KMS-11 (cell line): ENCODE measurements at regions not wholly inside any gene's neighbourhood (a gene's known extent, or its start where the extent isn't known, plus 50 kb on each side); places are given as distances from the start of the nearest gene placed in this dataset.

Source experiments
- H2AFZ ChIP-seq: fragments of 200-600 bp; sonication (generic); 2 replicates; pipeline ENCODE4 v1.6.1; 2016; ENCODE audit warnings: antibody characterized with exemption, mixed run types, low read depth
- H3K27ac ChIP-seq: fragments of 200-600 bp; sonication (generic); 2 replicates; pipeline ENCODE4 v1.6.1; 2016; ENCODE audit warnings: mild to moderate bottlenecking, mixed run types
- H3K27me3 ChIP-seq: fragments of 200-600 bp; sonication (generic); 2 replicates; pipeline ENCODE4 v1.6.1; 2017; ENCODE audit warnings: mild to moderate bottlenecking, low read depth, mixed run types, moderate library complexity; ENCODE audit not compliant: insufficient read depth
- H3K36me3 ChIP-seq: fragments of 200-600 bp; sonication (generic); 2 replicates; pipeline ENCODE4 v1.6.1; 2017; ENCODE audit warnings: mild to moderate bottlenecking, mixed run types; ENCODE audit not compliant: insufficient read depth
- H3K4me1 ChIP-seq: fragments of 200-600 bp; sonication (generic); 2 replicates; pipeline ENCODE4 v1.6.1; 2016; ENCODE audit warnings: mild to moderate bottlenecking, low read depth, mixed run types; ENCODE audit not compliant: poor library complexity, severe bottlenecking
- H3K4me2 ChIP-seq: fragments of 200-600 bp; sonication (generic); 2 replicates; pipeline ENCODE4 v1.7.0; 2016; ENCODE audit warnings: mild to moderate bottlenecking, mixed run types
- H3K4me3 ChIP-seq: fragments of 200-600 bp; sonication (generic); IDR thresholded peaks from 2 replicates; pipeline ENCODE4 v1.6.1; 2017; ENCODE audit warnings: low read depth, low read length, mixed read lengths; ENCODE audit not compliant: insufficient read depth
- H3K79me2 ChIP-seq: fragments of 200-600 bp; sonication (generic); 2 replicates; pipeline ENCODE4 v1.6.1; 2016; ENCODE audit warnings: low read depth, mixed run types; ENCODE audit not compliant: insufficient read depth
- H3K9ac ChIP-seq: fragments of 200-600 bp; sonication (generic); 2 replicates; pipeline ENCODE4 v1.6.1; 2016; ENCODE audit warnings: mild to moderate bottlenecking, mixed run types
- H4K20me1 ChIP-seq: fragments of 200-600 bp; sonication (generic); 2 replicates; pipeline ENCODE4 v1.6.1; 2016; ENCODE audit warnings: mild to moderate bottlenecking, mixed run types; ENCODE audit not compliant: insufficient read depth
- CTCF ChIP-seq: fragments of 200-600 bp; sonication (generic); conservative IDR thresholded peaks from 2 replicates; pipeline ENCODE4 v1.6.1; 2017; ENCODE audit warnings: low read depth, mild to moderate bottlenecking, antibody characterized with exemption, low read length, moderate library complexity, mixed read lengths

- Histone ChIP-seq H3K4me2 (no peak overlapping the region), H3K27ac (no peak overlapping the region), H3K27me3 (no peaks in the 10 kb centered on the region), H4K20me1 (no peaks in the 10 kb centered on the region), H3K9ac (no peak overlapping the region), H3K79me2 (no peaks in the 10 kb centered on the region), H2AFZ (no peak overlapping the region), H3K36me3 (no peaks in the 10 kb centered on the region), H3K4me3 (no peak overlapping the region), H3K4me1 (no peaks in the 10 kb centered on the region)
- TF ChIP-seq CTCF, result no peak
Measured at GRCh38 chr2:138275292-138275690, 226.3 kb upstream of the SPOPL start.

GRCh38 chr2:138275881-138276280, 225.7 kb upstream of the SPOPL start:
- H3K79me2 ChIP-seq, result no peaks in the 10 kb centered on the region
- H3K4me2 ChIP-seq, result no peak overlapping the region
- no peaks in the 10 kb centered on the region for H4K20me1 ChIP-seq
- H3K27ac ChIP-seq, result no peak overlapping the region
- no peak overlapping the region for H3K4me3 ChIP-seq
- no peaks in the 10 kb centered on the region for H3K27me3 ChIP-seq
- no peaks in the 10 kb centered on the region for H3K4me1 ChIP-seq
- TF ChIP-seq CTCF, result no peak
- no peak overlapping the region for H3K9ac ChIP-seq
- H3K36me3 ChIP-seq, result no peaks in the 10 kb centered on the region
- H2AFZ ChIP-seq, result no peak overlapping the region

GRCh38 chr2:138276339-138276738, 225.2 kb upstream of the SPOPL start:
- H3K79me2 ChIP-seq, result no peaks in the 10 kb centered on the region
- no peaks in the 10 kb centered on the region for H4K20me1 ChIP-seq
- no peaks in the 10 kb centered on the region for H3K4me1 ChIP-seq
- H3K27ac ChIP-seq, result no peak overlapping the region
- H3K36me3 ChIP-seq, result no peaks in the 10 kb centered on the region
- H3K4me3 ChIP-seq, result no peak overlapping the region
- no peak overlapping the region for H2AFZ ChIP-seq
- H3K27me3 ChIP-seq, result no peaks in the 10 kb centered on the region
- no peak for TF ChIP-seq CTCF
- no peak overlapping the region for H3K9ac ChIP-seq
- no peak overlapping the region for H3K4me2 ChIP-seq

- H4K20me1 ChIP-seq, result no peaks in the 10 kb centered on the region
- no peak overlapping the region for H2AFZ ChIP-seq
- TF ChIP-seq CTCF, result no peak
- H3K79me2 ChIP-seq, result no peaks in the 10 kb centered on the region
- no peak overlapping the region for H3K4me2 ChIP-seq
- no peaks in the 10 kb centered on the region for H3K4me1 ChIP-seq
- H3K36me3 ChIP-seq, result no peaks in the 10 kb centered on the region
- no peak overlapping the region for H3K4me3 ChIP-seq
- H3K27me3 ChIP-seq, result no peaks in the 10 kb centered on the region
- H3K27ac ChIP-seq, result no peak overlapping the region
- H3K9ac ChIP-seq, result no peak overlapping the region
Measured at GRCh38 chr2:138277062-138277461, 224.5 kb upstream of the SPOPL start.

DNA sequence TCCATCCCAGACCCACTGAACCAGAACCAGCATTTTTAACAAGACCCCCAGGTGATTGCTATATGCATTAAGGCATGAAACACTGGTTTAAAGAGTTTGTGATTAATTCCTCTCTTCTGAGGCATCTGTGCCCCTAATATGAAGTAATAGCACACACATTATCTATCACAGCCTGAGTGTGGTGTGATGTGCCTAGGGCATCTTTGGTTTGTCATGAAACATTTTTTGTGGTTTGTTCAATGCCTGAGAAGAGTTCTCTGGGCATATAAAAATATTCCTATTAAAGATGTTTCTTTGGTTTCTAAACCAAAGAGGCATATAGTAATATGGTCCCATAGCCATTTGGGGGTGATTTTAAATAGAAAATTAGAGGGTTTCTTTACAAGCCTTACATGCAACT, 221.7 kb upstream of the SPOPL start:
- Histone ChIP-seq H2AFZ (no peak overlapping the region), H3K4me2 (no peak overlapping the region)
- no peak for TF ChIP-seq CTCF

More for the DNA sequence above, 221.7 kb upstream of the SPOPL start:
- H3K79me2 ChIP-seq, result no peaks in the 10 kb centered on the region
- H3K4me1 ChIP-seq, result no peaks in the 10 kb centered on the region
- no peaks in the 10 kb centered on the region for H3K27me3 ChIP-seq
- no peaks in the 10 kb centered on the region for H3K36me3 ChIP-seq
- H4K20me1 ChIP-seq, result no peaks in the 10 kb centered on the region
- no peak overlapping the region for H3K9ac ChIP-seq
- H3K4me3 ChIP-seq, result no peak overlapping the region
- H3K27ac ChIP-seq, result no peak overlapping the region
